Neuron (in vitro differentiated cells): ENCODE measurements at regions not wholly inside any gene's neighbourhood (a gene's known extent, or its start where the extent isn't known, plus 50 kb on each side); places are given as distances from the start of the nearest gene placed in this dataset.

ENCODE experiments used
- H2AFZ ChIP-seq: one replicate; pipeline ENCODE4 v1.6.1; 2013; ENCODE audit warnings: low read depth, mild to moderate bottlenecking, inconsistent platforms, low read length, moderate library complexity
- H3K27me3 ChIP-seq: one replicate; pipeline ENCODE4 v1.6.1; 2013; ENCODE audit warnings: low read length; ENCODE audit not compliant: insufficient read depth
- H3K36me3 ChIP-seq: one replicate; pipeline ENCODE4 v1.6.1; 2013; ENCODE audit warnings: low read length; ENCODE audit not compliant: insufficient read depth
- H3K4me1 ChIP-seq: one replicate; pipeline ENCODE4 v1.6.1; 2013; ENCODE audit warnings: low read length; ENCODE audit not compliant: insufficient read depth
- H3K4me3 ChIP-seq: 2 replicates; pipeline ENCODE4 v1.5.1; 2013; ENCODE audit warnings: mild to moderate bottlenecking, low read length, moderate library complexity
- H3K9me3 ChIP-seq: one replicate; pipeline ENCODE4 v1.6.1; 2013; ENCODE audit warnings: low read length

GRCh38 chr10:83357004-83357403 lies 782.3 kb upstream of the GHITM start:
- Histone ChIP-seq H3K36me3 (no peaks in the 10 kb centered on the region), H3K4me1 (no peaks in the 10 kb centered on the region), H2AFZ (no peak overlapping the region), H3K27me3 (no peaks in the 10 kb centered on the region), H3K9me3 (no peaks in the 10 kb centered on the region), H3K4me3 (no peak overlapping the region)

GRCh38 chr10:83357627-83358026 lies 781.7 kb upstream of the GHITM start:
- no peaks in the 10 kb centered on the region for H3K9me3 ChIP-seq
- no peak overlapping the region for H2AFZ ChIP-seq
- H3K27me3 ChIP-seq, result no peaks in the 10 kb centered on the region
- no peaks in the 10 kb centered on the region for H3K36me3 ChIP-seq
- H3K4me3 ChIP-seq, result no peak overlapping the region
- no peaks in the 10 kb centered on the region for H3K4me1 ChIP-seq

GRCh38 chr10:83367036-83367435 lies 772.3 kb upstream of the GHITM start:
- Histone ChIP-seq H3K27me3 (no peaks in the 10 kb centered on the region), H3K36me3 (no peaks in the 10 kb centered on the region), H3K9me3 (no peaks in the 10 kb centered on the region), H2AFZ (no peak overlapping the region), H3K4me1 (no peaks in the 10 kb centered on the region), H3K4me3 (no peak overlapping the region)

- Histone ChIP-seq H3K4me3 (no peak overlapping the region), H2AFZ (no peak overlapping the region), H3K36me3 (no peaks in the 10 kb centered on the region), H3K4me1 (no peaks in the 10 kb centered on the region), H3K27me3 (no peaks in the 10 kb centered on the region), H3K9me3 (no peaks in the 10 kb centered on the region)
Observed at GRCh38 chr10:83371696-83372490, 767.4 kb upstream of the GHITM start.

- Histone ChIP-seq H3K4me3 (no peak overlapping the region), H3K4me1 (no peaks in the 10 kb centered on the region), H3K27me3 (no peaks in the 10 kb centered on the region), H3K9me3 (no peaks in the 10 kb centered on the region), H3K36me3 (no peaks in the 10 kb centered on the region), H2AFZ (no peak overlapping the region)
Observed at GRCh38 chr10:83372646-83373045, 766.7 kb upstream of the GHITM start.

- Histone ChIP-seq H3K4me1 (no peaks in the 10 kb centered on the region), H3K4me3 (no peak overlapping the region), H3K9me3 (no peaks in the 10 kb centered on the region), H3K27me3 (no peaks in the 10 kb centered on the region), H2AFZ (no peak overlapping the region), H3K36me3 (no peaks in the 10 kb centered on the region)
Observed at GRCh38 chr10:83373671-83374070, 765.6 kb upstream of the GHITM start.

GRCh38 chr10:83374741-83375140 lies 764.6 kb upstream of the GHITM start:
- no peaks in the 10 kb centered on the region for H3K9me3 ChIP-seq
- H3K27me3 ChIP-seq, result no peaks in the 10 kb centered on the region
- no peak overlapping the region for H2AFZ ChIP-seq
- no peak overlapping the region for H3K4me3 ChIP-seq
- no peaks in the 10 kb centered on the region for H3K36me3 ChIP-seq
- no peaks in the 10 kb centered on the region for H3K4me1 ChIP-seq

- Histone ChIP-seq H3K9me3 (no peaks in the 10 kb centered on the region), H3K4me3 (no peak overlapping the region), H3K27me3 (no peaks in the 10 kb centered on the region), H3K36me3 (no peaks in the 10 kb centered on the region), H3K4me1 (no peaks in the 10 kb centered on the region), H2AFZ (no peak overlapping the region)
Observed at GRCh38 chr10:83375274-83375673, 764.0 kb upstream of the GHITM start.

- Histone ChIP-seq H3K9me3 (no peaks in the 10 kb centered on the region), H2AFZ (no peak overlapping the region), H3K4me1 (no peaks in the 10 kb centered on the region), H3K36me3 (no peaks in the 10 kb centered on the region), H3K4me3 (no peak overlapping the region), H3K27me3 (no peaks in the 10 kb centered on the region)
Observed at GRCh38 chr10:83397806-83398205, 741.5 kb upstream of the GHITM start.

- no peaks in the 10 kb centered on the region for H3K36me3 ChIP-seq
- H3K9me3 ChIP-seq, result no peaks in the 10 kb centered on the region
- no peaks in the 10 kb centered on the region for H3K4me1 ChIP-seq
- no peaks in the 10 kb centered on the region for H3K27me3 ChIP-seq
- H2AFZ ChIP-seq, result no peak overlapping the region
- H3K4me3 ChIP-seq, result no peak overlapping the region
Observed at GRCh38 chr10:83410570-83410969, 728.7 kb upstream of the GHITM start.

GRCh38 chr10:83425306-83425705 lies 714.0 kb upstream of the GHITM start:
- H3K27me3 ChIP-seq, result no peaks in the 10 kb centered on the region
- no peaks in the 10 kb centered on the region for H3K9me3 ChIP-seq
- no peak overlapping the region for H2AFZ ChIP-seq
- H3K4me3 ChIP-seq, result no peak overlapping the region
- H3K36me3 ChIP-seq, result no peaks in the 10 kb centered on the region
- H3K4me1 ChIP-seq, result no peaks in the 10 kb centered on the region

- H2AFZ ChIP-seq, result no peak overlapping the region
- H3K27me3 ChIP-seq, result no peaks in the 10 kb centered on the region
- no peak overlapping the region for H3K4me3 ChIP-seq
- no peaks in the 10 kb centered on the region for H3K9me3 ChIP-seq
- H3K36me3 ChIP-seq, result no peaks in the 10 kb centered on the region
- no peaks in the 10 kb centered on the region for H3K4me1 ChIP-seq
Observed at GRCh38 chr10:83427101-83427500, 712.2 kb upstream of the GHITM start.

- H3K4me1 ChIP-seq, result no peaks in the 10 kb centered on the region
- H3K27me3 ChIP-seq, result no peaks in the 10 kb centered on the region
- no peak overlapping the region for H2AFZ ChIP-seq
- no peaks in the 10 kb centered on the region for H3K36me3 ChIP-seq
- H3K4me3 ChIP-seq, result no peak overlapping the region
- H3K9me3 ChIP-seq, result no peaks in the 10 kb centered on the region
Observed at GRCh38 chr10:83432261-83433045, 706.9 kb upstream of the GHITM start.
